LNCAP (cell line): ENCODE measurements at regions not wholly inside any gene's neighbourhood (a gene's known extent, or its start where the extent isn't known, plus 50 kb on each side); places are given as distances from the start of the nearest gene placed in this dataset.

ENCODE experiments used
- CTCF ChIP-seq: fragments of 450-650 bp; IDR thresholded peaks from 2 replicates; pipeline ENCODE4 v1.5.1; 2017; ENCODE audit warnings: mild to moderate bottlenecking

GRCh38 chr5:106451998-106452397 lies 1218.7 kb downstream of the EFNA5 start:
- TF ChIP-seq CTCF = no peak

- no peak for TF ChIP-seq CTCF
Observed at GRCh38 chr5:106443746-106444145, 1227.0 kb downstream of the EFNA5 start.

GRCh38 chr5:106435185-106435584 lies 1235.6 kb downstream of the EFNA5 start:
- no peak for TF ChIP-seq CTCF

GRCh38 chr5:106423109-106423897 lies 1247.4 kb downstream of the EFNA5 start:
- TF ChIP-seq CTCF = no peak

- TF ChIP-seq CTCF = no peak
Observed at GRCh38 chr5:106420102-106420501, 1250.6 kb downstream of the EFNA5 start.

GRCh38 chr5:106418196-106418595 lies 1252.5 kb downstream of the EFNA5 start:
- TF ChIP-seq CTCF = no peak

- no peak for TF ChIP-seq CTCF
Observed at GRCh38 chr5:106417566-106417965, 1253.2 kb downstream of the EFNA5 start.

GRCh38 chr5:106417163-106417562 lies 1253.6 kb downstream of the EFNA5 start:
- TF ChIP-seq CTCF = no peak
